ENCODE measurements at regions not wholly inside any gene's neighbourhood (a gene's known extent, or its start where the extent isn't known, plus 50 kb on each side); places are given as distances from the start of the nearest gene placed in this dataset.
"Not testable (repeated sequence)": the region's sequence is repeated elsewhere in the genome, so short reads cannot be mapped to it uniquely, and the experiment has no call there.

DNA sequence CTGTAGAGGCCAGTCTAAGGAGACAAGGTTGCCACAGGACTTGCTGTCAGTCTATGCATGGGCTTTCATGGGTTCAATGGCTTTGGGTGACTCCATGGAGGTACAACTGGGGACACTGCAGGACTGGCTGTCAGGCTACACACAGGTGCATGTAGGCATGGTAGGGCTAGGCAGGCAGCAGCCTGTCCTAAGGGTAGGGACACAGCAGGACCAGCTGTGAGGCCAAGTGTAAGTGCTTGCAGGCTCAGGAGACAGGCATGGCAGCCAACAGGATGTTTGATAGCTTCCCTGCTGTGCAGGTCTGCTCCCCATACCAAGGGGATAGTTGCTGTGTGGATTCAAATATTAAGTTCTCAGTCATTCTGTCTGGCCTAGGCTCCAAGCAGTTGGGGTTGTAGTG is 181.0 kb upstream of the NPY start:
- Mint-ChIP-seq H3K9me3 (peaks cover 15% of the 10 kb centered on the region), H3K36me3 (ENCODE audit: low read depth) (no peaks in the 10 kb centered on the region), H3K27me3 (peaks cover 8% of the 10 kb centered on the region), H3K4me1 (ENCODE audit: low read depth) (no peaks in the 10 kb centered on the region), H3K4me3 (no peak overlapping the region), H3K27ac (no peak overlapping the region)

DNA sequence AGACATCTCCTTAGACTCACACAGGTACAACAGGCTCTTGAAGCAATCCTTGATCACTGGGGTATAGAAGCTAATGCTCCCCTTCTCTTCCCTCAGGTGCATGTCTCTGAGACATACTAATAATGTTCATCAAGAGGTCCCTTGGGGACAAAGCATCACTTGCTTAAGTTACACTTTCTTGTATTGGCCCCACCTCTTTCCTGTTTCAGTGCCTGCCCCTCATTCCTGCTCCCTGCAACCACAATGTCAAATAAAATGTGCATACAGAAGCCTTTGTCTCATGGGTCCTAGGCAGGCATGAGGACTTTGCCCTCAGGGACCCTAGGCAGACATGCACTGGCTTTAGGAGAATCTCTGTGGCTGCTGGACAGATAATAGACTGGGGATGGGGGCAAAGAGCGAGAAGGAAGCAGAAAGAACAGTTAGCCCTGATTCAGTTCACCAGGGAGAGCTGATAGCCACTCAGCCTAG is 175.0 kb upstream of the NPY start:
- no peak overlapping the region for H3K27ac Mint-ChIP-seq
- H3K9me3 Mint-ChIP-seq: no peaks in the 10 kb centered on the region
- no peak overlapping the region for H3K4me3 Mint-ChIP-seq
- H3K4me1 Mint-ChIP-seq (ENCODE audit: low read depth): no peaks in the 10 kb centered on the region
- no peaks in the 10 kb centered on the region for H3K36me3 Mint-ChIP-seq (ENCODE audit: low read depth)
- peaks cover 7% of the 10 kb centered on the region for H3K27me3 Mint-ChIP-seq

DNA sequence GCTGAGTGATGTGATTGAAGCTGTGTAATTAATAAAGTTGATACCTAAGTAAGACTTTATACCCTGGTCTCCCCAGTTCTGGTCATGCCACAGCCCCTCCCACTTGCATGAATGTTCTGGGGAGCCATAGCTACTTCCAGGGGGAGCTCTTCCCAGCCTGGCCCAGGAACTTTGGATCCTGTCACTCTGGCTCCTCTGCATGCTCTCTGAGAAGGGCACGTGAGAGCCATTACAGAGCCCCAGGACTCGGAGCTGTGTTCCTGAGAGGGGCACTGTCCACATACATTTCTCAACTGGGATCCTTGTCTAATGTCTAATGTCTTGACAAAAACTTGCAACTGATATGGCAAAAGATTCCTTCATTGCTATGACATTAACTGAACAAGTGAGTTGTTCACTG is 173.9 kb upstream of the NPY start:
- Mint-ChIP-seq H3K27ac (no peak overlapping the region), H3K4me3 (no peak overlapping the region), H3K4me1 (ENCODE audit: low read depth) (no peaks in the 10 kb centered on the region), H3K36me3 (ENCODE audit: low read depth) (no peaks in the 10 kb centered on the region), H3K27me3 (peaks cover 2% of the 10 kb centered on the region), H3K9me3 (no peaks in the 10 kb centered on the region)

DNA sequence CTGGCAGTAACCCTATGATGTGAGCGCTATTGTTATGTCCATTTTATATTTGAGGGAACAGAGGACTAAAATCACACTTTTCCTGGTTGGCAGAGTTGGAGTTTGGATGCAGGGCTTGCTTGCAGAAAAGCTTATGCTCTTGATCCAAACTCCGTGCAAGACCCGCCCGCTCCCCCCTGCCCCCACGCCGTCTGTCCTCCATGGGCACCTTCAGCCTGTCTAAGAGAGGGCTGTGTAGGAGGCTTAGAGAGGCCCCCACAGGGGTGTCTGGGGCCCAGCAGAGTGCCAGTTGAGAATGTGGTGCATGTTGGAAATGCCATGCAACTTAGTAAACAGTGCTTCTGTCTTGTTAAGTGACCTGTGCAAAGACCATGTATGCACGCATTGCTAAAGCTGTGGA is 170.5 kb upstream of the NPY start:
- Mint-ChIP-seq H3K9me3 (no peaks in the 10 kb centered on the region), H3K36me3 (ENCODE audit: low read depth) (no peaks in the 10 kb centered on the region), H3K27me3 (peaks cover 4% of the 10 kb centered on the region), H3K4me1 (ENCODE audit: low read depth) (no peaks in the 10 kb centered on the region), H3K4me3 (no peak overlapping the region), H3K27ac (no peak overlapping the region)

DNA sequence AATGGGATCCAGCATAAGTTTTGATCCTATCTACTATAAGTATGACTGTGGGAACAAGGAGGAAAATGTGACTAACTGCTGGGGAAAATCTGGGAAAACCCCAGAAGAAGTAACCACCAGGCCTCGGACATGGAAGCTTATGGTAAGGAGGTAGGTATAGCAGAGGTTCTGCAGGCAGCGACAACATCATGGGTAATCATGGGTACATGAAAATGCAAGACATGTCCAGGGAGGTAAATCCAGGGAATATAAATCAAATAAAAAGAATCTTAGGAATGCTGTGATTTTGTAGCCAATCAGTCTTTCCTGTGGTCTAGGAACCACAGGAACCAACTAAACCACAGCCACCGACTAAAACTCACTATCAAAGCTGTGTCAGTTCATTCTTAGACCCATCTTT is 168.3 kb upstream of the NPY start:
- Mint-ChIP-seq H3K27ac (no peak overlapping the region), H3K9me3 (no peaks in the 10 kb centered on the region), H3K36me3 (ENCODE audit: low read depth) (no peaks in the 10 kb centered on the region), H3K27me3 (peaks cover 4% of the 10 kb centered on the region), H3K4me1 (ENCODE audit: low read depth) (no peaks in the 10 kb centered on the region), H3K4me3 (no peak overlapping the region)

DNA sequence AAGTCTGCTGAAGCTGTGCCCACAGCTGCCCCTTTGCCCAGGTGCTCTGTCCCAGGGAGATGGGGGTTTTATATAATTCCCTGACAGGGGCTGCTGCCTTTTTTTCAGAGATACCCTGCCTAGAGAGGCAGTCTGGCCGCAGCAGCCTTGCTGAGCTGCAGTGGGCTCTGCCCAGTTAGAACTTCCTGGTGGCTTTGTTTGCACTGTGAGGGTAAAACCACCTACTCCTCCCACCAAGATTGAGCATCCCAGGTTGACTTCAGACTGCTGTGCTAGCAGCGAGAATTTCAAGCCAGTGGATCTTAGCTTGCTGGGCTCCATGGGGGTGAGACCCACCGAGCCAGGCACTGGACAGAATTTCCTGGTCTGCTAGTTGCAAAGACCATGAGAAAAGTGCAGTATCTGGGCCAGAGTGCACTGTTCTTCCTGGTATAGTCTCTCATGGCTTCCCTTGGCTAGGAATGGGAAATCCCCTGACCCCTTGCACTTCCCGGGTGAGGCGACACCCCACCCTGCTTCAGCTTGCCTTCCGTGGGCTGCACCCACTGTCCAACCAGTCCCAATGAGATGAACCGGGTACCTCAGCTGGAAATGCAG is 166.0 kb upstream of the NPY start:
- not testable (repeated sequence) for H3K4me3 Mint-ChIP-seq; H3K4me1 Mint-ChIP-seq (ENCODE audit: low read depth); H3K9me3 Mint-ChIP-seq; H3K27me3 Mint-ChIP-seq; H3K36me3 Mint-ChIP-seq (ENCODE audit: low read depth); H3K27ac Mint-ChIP-seq

DNA sequence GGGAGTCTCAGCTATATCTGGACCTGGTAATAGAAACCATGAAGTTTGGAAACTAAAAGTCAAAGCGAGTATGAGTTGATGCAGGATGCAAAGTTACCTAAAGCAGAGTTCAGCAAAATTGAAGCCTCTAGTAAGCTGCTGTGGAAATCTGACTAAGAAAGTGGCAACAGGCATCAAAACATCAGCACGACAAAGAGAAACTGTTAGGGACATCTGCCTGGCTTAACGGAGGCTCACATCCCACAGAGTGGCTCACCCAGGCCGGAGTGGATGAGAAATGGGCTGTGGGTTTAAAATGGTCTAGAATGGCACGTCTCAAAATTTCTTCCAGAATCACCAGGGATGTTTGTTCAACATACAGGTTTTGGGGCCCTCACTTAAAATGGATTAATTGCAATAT is 164.1 kb upstream of the NPY start:
- Mint-ChIP-seq H3K4me1 (ENCODE audit: low read depth) (no peaks in the 10 kb centered on the region), H3K27ac (no peak overlapping the region), H3K4me3 (no peak overlapping the region), H3K9me3 (no peaks in the 10 kb centered on the region), H3K36me3 (ENCODE audit: low read depth) (no peaks in the 10 kb centered on the region), H3K27me3 (peaks cover 4% of the 10 kb centered on the region)

DNA sequence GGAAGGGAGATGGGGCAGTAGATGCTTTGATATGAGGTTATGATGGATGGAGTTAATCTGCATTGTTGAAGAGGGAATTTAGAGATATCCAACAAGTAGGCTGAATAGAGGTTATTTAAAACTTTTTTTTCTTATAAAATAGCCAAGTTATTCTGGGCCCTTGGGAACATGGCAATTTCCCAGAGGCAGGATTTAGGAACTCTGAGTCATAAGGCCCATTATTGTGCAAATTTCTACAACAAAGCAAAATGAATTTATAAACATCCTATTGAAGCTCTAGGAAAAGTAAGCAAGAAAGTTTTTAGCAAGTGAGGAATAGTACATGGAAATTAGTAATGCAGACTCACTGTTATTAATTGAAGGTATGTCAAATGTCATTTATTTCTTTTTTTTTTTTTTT is 160.9 kb upstream of the NPY start:
- Mint-ChIP-seq H3K36me3 (ENCODE audit: low read depth) (no peaks in the 10 kb centered on the region), H3K27ac (no peak overlapping the region), H3K4me3 (no peak overlapping the region), H3K4me1 (ENCODE audit: low read depth) (no peaks in the 10 kb centered on the region), H3K9me3 (no peaks in the 10 kb centered on the region), H3K27me3 (peaks cover 4% of the 10 kb centered on the region)

DNA sequence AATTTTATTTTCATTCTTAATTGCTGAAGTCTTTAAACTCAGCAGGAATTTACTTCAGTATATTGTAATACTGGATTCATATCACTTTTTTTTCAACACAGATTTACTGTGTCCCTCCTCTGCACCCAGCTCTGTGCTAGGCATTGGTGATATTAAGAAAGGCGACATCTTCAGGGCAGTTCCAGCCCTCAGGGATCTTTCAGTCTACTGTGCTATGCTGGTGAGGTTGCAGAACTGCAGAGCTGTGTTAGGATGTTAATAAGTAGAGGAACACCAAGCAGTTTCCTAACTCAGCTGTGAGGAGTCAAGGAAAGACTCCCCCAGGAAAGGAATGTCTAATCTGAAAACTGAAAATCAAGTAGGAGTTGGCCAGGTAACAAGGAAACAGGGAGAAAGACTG is 158.2 kb upstream of the NPY start:
- no peaks in the 10 kb centered on the region for H3K4me1 Mint-ChIP-seq (ENCODE audit: low read depth)
- no peak overlapping the region for H3K27ac Mint-ChIP-seq
- no peaks in the 10 kb centered on the region for H3K9me3 Mint-ChIP-seq
- H3K27me3 Mint-ChIP-seq: peaks cover 14% of the 10 kb centered on the region
- H3K4me3 Mint-ChIP-seq: no peak overlapping the region
- no peaks in the 10 kb centered on the region for H3K36me3 Mint-ChIP-seq (ENCODE audit: low read depth)

DNA sequence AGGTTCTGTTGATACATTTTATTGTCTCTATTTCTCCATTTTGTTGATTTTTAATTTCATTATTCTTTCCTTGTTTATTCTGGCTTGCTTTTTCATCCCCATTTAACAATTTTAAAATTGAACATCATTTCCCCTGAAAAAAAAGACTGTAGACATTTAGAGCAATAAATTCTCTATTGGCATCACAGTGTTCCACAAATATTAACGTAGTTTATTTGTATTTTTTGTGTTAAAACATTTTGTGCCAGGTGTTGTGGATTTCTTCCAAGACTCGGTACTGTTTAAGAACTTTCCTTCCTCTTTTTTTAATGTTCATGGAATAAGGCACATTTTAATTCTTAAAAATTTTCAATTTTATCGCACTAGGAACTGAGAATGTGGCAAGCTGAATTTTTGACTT is 156.1 kb upstream of the NPY start:
- no peak overlapping the region for H3K27ac Mint-ChIP-seq
- no peaks in the 10 kb centered on the region for H3K9me3 Mint-ChIP-seq
- H3K36me3 Mint-ChIP-seq (ENCODE audit: low read depth): no peaks in the 10 kb centered on the region
- H3K4me3 Mint-ChIP-seq: no peak overlapping the region
- H3K4me1 Mint-ChIP-seq (ENCODE audit: low read depth): no peaks in the 10 kb centered on the region
- H3K27me3 Mint-ChIP-seq: peaks cover 18% of the 10 kb centered on the region

DNA sequence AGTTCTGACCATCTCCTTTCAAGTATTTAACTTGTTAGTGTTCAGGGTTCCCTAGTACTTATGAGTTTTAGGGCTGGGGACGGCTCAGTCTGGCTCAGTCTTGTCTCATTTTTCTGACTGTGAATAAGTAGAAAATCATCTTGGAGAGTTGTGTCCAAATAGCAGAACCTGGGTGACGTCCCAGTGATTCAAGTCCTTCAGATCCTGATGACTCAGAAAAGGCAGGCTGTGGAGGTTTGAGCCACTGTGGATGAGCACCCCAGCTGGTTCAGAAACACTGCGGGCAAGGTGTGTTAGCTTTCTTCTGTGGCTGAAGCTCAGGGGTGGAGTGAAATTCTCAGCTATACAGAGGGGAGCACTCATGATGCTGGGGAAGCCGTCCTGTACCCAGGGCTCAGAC is 154.4 kb upstream of the NPY start:
- peaks cover 5% of the 10 kb centered on the region for H3K4me1 Mint-ChIP-seq (ENCODE audit: low read depth)
- H3K36me3 Mint-ChIP-seq (ENCODE audit: low read depth): no peaks in the 10 kb centered on the region

DNA sequence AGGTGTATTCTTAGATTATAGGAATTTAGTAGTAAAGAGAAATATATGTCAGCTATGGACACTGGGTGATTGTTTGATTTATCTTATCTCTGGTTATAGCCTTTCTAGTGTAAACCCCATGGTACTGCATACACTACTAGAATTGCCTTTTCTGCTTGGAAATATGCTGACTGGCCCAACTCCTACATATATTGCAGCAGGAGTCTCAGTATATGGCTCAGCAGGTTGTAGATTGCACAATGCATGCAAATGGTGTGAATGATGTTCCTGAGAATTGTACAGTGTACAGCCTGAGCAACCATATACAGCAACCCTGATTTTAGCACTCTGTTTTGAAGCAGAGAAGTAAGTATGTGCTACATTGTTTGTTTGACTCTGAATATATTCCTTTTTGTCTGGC is 153.4 kb upstream of the NPY start:
- H3K27ac Mint-ChIP-seq: no peak overlapping the region
- no peaks in the 10 kb centered on the region for H3K36me3 Mint-ChIP-seq (ENCODE audit: low read depth)
- peaks cover 5% of the 10 kb centered on the region for H3K4me1 Mint-ChIP-seq (ENCODE audit: low read depth)
- H3K4me3 Mint-ChIP-seq: no peak overlapping the region
- H3K9me3 Mint-ChIP-seq: no peaks in the 10 kb centered on the region
- H3K27me3 Mint-ChIP-seq: peaks cover 22% of the 10 kb centered on the region

More for the DNA sequence above, 154.4 kb upstream of the NPY start:
- Mint-ChIP-seq H3K4me3 (no peak overlapping the region), H3K27me3 (peaks cover 22% of the 10 kb centered on the region), H3K27ac (no peak overlapping the region), H3K9me3 (no peaks in the 10 kb centered on the region)

DNA sequence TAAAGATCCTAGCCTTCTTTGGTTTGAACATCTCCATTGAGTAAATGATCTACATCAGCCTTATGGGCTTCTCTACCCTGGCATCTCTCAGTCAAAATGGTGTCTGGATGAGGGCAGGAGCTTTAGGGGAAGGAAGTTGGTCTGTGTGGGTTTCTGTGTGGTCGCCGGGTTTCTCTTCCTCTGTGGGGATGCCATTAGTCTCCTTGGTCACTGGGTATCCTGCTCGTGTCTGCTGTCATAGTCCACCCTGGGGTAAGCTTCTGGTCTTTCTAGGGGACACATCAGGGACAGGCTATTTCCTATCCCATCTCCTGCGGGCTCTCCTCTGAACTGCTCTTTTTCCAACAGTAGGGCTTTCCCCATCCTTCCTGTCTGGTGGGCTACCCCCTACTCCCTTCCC is 150.3 kb upstream of the NPY start:
- no peaks in the 10 kb centered on the region for H3K36me3 Mint-ChIP-seq (ENCODE audit: low read depth)
- H3K27ac Mint-ChIP-seq: no peak overlapping the region
- H3K27me3 Mint-ChIP-seq: peaks cover 28% of the 10 kb centered on the region
- H3K9me3 Mint-ChIP-seq: no peaks in the 10 kb centered on the region
- H3K4me1 Mint-ChIP-seq (ENCODE audit: low read depth): peaks cover 5% of the 10 kb centered on the region
- H3K4me3 Mint-ChIP-seq: no peak overlapping the region

DNA sequence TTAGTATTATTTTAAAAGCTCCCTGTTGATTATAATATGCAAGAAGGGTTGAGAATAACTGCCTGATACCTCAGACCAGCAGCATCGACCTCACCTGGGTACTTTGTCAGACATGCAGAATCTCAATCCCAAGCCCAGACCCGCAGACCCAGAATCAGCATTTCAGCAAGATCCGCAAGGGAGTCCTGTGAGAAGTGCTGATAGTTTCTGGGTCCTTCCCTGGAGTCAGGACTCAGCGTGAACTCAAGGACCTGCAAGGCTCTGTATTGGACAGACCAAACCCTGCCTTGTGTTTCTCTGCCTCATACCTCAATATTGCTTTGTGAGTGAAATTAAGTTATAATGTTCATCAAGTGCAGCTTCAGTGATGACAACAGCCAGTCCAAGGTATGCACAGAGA is 149.5 kb upstream of the NPY start:
- no peaks in the 10 kb centered on the region for H3K9me3 Mint-ChIP-seq
- H3K4me1 Mint-ChIP-seq (ENCODE audit: low read depth): peaks cover 5% of the 10 kb centered on the region
- no peak overlapping the region for H3K4me3 Mint-ChIP-seq

DNA sequence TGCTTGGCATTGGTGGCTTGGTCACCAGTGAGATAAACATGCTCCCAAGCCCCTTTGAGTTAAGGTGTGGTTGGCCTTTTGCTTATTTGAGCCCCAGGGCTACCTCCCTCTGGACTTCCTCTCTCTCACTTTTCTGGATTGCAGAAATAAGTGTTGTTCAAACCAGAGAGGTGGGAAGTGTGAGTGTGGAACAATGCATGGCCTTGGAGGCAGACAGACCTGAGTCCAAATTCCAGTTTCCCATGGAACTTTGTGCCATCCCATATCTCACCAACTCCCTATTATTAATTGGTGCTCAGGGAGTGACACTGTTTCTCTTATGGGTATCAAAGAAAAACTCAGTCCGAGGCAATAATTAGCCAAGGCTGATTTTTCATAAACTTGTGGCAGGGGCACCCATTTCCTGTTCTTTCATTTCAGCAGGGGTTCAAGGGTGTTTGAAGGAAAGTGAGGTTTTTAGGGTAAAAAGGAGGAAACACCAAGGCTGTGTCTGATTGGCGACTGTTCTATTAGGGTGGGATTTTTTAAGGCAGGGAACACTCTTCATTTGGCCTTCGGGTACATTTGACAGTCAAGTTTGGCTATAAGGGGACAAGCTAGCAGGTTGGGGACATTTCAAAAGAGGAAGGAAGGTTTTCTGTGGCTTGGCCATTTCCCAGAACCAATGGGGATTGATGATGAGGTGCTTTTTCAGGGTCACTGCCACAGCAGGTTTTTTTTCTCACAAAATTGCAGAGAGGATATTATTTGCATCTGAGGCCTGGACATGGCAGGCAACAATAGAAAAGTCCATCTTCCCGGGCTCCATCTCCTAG is 148.8 kb upstream of the NPY start:
- H3K9me3 Mint-ChIP-seq: no peaks in the 10 kb centered on the region
- no peaks in the 10 kb centered on the region for H3K36me3 Mint-ChIP-seq (ENCODE audit: low read depth)
- H3K4me1 Mint-ChIP-seq (ENCODE audit: low read depth): peaks cover 5% of the 10 kb centered on the region
- H3K27ac Mint-ChIP-seq: no peak overlapping the region
- no peak overlapping the region for H3K4me3 Mint-ChIP-seq
- peaks cover 23% of the 10 kb centered on the region for H3K27me3 Mint-ChIP-seq

More for the DNA sequence above, 149.5 kb upstream of the NPY start:
- no peak overlapping the region for H3K27ac Mint-ChIP-seq
- H3K36me3 Mint-ChIP-seq (ENCODE audit: low read depth): no peaks in the 10 kb centered on the region
- peaks cover 23% of the 10 kb centered on the region for H3K27me3 Mint-ChIP-seq

DNA sequence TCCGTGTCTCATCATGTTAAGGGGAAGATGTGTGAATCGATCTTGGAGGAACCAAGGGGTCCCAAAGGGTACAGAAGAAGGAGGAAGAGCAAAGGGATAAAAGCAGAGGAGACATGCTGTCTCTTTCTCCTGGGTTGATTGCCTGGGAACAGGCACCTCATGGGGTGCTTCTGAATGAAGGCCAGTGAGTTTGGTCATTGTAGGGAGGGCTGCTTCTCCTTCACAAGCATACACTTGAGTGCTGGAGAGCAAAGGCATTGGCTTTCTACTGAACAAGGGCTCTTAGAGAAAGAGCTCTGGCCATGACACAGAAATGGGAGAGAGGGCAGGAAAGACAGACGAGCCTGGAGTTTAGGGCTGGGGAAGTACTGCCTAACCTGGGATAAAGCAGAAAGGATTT is 146.7 kb upstream of the NPY start:
- Mint-ChIP-seq H3K4me3 (no peak overlapping the region), H3K27ac (no peak overlapping the region), H3K4me1 (ENCODE audit: low read depth) (peaks cover 5% of the 10 kb centered on the region), H3K36me3 (ENCODE audit: low read depth) (no peaks in the 10 kb centered on the region), H3K27me3 (peaks cover 30% of the 10 kb centered on the region), H3K9me3 (no peaks in the 10 kb centered on the region)
